ENCODE measurements at regions not wholly inside any gene's neighbourhood (a gene's known extent, or its start where the extent isn't known, plus 50 kb on each side); places are given as distances from the start of the nearest gene placed in this dataset.

- no peak for DNase-seq
- Histone ChIP-seq H3K27me3 (no peaks in the 10 kb centered on the region), H3K9me3 (no peaks in the 10 kb centered on the region), H3K4me3 (replicated peaks in 1 of 3) (no peak overlapping the region), H3K27ac (no peak overlapping the region), H3K4me1 (no peaks in the 10 kb centered on the region), H3K36me3 (no peaks in the 10 kb centered on the region)
- intact Hi-C loops (cut with DNase I): no loop called here
- 83 to 85% methylated on average over 3 of the region's 3 CpGs for WGBS, 2 donors
- TF ChIP-seq POLR2A (IDR thresholded peaks at IDR 0.05) (no peak), CTCF (IDR thresholded peaks at IDR 0.05) (no peak)
These were observed 414.1 kb upstream of the CBLB start for GRCh38 chr3:106282943-106283342.

- Histone ChIP-seq H3K9me3 (no peaks in the 10 kb centered on the region), H3K4me3 (replicated peaks in 1 of 3) (no peak overlapping the region), H3K27me3 (no peaks in the 10 kb centered on the region), H3K27ac (no peak overlapping the region), H3K4me1 (no peaks in the 10 kb centered on the region), H3K36me3 (no peaks in the 10 kb centered on the region)
- TF ChIP-seq POLR2A (IDR thresholded peaks at IDR 0.05) (no peak), CTCF (IDR thresholded peaks at IDR 0.05) (no peak)
- WGBS, 2 donors: 77 to 85% methylated on average over 4 of the region's 4 CpGs
- DNase-seq: no peak
- intact Hi-C loops (cut with DNase I): no loop called here
These were observed 420.0 kb upstream of the CBLB start for GRCh38 chr3:106288781-106289180.

GRCh38 chr3:106290304-106290997 is 421.6 kb upstream of the CBLB start:
- Histone ChIP-seq H3K27ac (no peak overlapping the region), H3K4me1 (no peaks in the 10 kb centered on the region), H3K4me3 (replicated peaks in 1 of 3) (no peak overlapping the region), H3K36me3 (no peaks in the 10 kb centered on the region), H3K9me3 (no peaks in the 10 kb centered on the region), H3K27me3 (no peaks in the 10 kb centered on the region)
- whole genome bisulfite sequencing, 2 donors: 72 to 79% methylated on average over 1 of the region's 1 CpG
- DNase-seq: no peak
- TF ChIP-seq CTCF (IDR thresholded peaks at IDR 0.05) (no peak), POLR2A (IDR thresholded peaks at IDR 0.05) (no peak)
- intact Hi-C loops (cut with DNase I): no loop called here

- H3K4me3 ChIP-seq (replicated peaks in 1 of 3): no peak overlapping the region
- TF ChIP-seq POLR2A (IDR thresholded peaks at IDR 0.05) (no peak), CTCF (IDR thresholded peaks at IDR 0.05) (no peak)
- H3K27me3 ChIP-seq: no peaks in the 10 kb centered on the region
- H3K27ac ChIP-seq: no peak overlapping the region
- WGBS, 2 donors: 80 to 85% methylated on average over 3 of the region's 3 CpGs
- no peaks in the 10 kb centered on the region for H3K9me3 ChIP-seq
- H3K36me3 ChIP-seq: no peaks in the 10 kb centered on the region
- intact Hi-C loops (cut with DNase I): no loop called here
- H3K4me1 ChIP-seq: no peaks in the 10 kb centered on the region
- DNase-seq: no peak
These were observed 424.3 kb upstream of the CBLB start for GRCh38 chr3:106293161-106293560.

GRCh38 chr3:106294121-106294520 is 425.3 kb upstream of the CBLB start:
- no peak overlapping the region for H3K4me3 ChIP-seq (replicated peaks in 1 of 3)
- no peaks in the 10 kb centered on the region for H3K4me1 ChIP-seq
- no peaks in the 10 kb centered on the region for H3K27me3 ChIP-seq
- H3K27ac ChIP-seq: no peak overlapping the region
- no peaks in the 10 kb centered on the region for H3K36me3 ChIP-seq
- intact Hi-C loops (cut with DNase I): no loop called here
- no peaks in the 10 kb centered on the region for H3K9me3 ChIP-seq
- no peak for DNase-seq
- no peak for TF ChIP-seq CTCF (IDR thresholded peaks at IDR 0.05)
- no peak for TF ChIP-seq POLR2A (IDR thresholded peaks at IDR 0.05)
